ENCODE measurements at regions not wholly inside any gene's neighbourhood (a gene's known extent, or its start where the extent isn't known, plus 50 kb on each side); places are given as distances from the start of the nearest gene placed in this dataset.
"Not testable (repeated sequence)": the region's sequence is repeated elsewhere in the genome, so short reads cannot be mapped to it uniquely, and the experiment has no call there.

DNA sequence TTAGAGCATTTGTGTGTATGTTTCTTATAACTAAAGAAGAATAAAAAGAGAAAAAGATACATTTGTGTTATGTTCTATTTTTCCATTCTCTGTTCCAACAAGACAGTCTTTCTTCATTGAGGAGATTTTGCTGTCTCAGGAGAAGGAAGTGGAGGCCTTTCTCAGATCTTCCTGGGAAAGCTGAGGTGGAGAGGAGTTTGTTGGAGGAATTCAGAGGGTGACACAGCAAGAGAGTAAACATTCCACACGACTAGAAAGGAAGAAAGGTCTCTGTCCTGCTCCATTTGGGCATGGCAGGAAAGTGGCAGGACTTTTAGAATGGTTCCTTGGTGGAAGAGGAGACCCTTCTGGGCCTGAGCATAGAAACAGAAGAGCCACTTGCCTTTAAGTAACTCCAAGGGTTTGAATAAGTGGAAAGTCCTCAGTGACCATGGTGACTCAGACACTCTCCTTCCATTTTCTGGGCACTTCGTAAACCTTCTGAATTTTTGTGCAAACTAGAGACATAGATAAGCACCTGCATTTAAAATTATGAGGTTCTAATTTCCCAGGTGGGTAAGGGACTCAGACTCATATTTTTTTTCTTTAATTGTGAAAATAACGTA lies 52.3 kb upstream of the COL5A2 start:
- no peak for DNase-seq (ENCODE audit: extremely low read depth in 1 of 2, low read depth in 1 of 2)

DNA sequence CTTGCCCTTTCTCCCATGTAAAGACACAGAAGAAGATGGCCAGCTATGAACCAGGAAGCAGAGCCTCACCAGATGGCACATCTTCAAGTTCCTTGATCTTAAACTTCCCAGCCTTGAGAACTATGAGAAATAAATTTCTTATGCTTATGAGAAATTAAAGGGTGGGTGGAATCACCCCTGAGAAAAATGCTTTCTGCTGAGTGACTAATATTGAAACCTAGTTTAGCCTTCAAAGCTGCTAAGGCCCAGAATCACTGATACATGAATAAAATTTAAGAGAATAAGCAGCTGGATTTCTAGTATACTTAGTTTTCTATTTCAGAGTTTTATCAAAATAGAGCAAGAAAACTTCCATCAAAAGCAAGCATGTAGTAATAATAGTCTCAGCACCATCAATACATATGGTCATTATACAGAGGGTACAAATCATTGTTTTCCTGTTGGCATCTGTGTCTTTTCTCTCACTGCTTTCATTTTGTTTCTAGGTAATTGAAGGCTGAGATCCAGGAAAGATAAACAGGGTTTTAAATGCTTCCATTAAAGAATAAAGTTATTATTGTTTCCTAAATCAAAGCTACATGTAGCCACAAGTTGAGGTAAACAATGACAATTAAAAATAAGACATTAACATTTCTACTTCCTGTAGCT lies 53.3 kb upstream of the COL5A2 start:
- DNase-seq (ENCODE audit: extremely low read depth in 1 of 2, low read depth in 1 of 2), result no peak

DNA sequence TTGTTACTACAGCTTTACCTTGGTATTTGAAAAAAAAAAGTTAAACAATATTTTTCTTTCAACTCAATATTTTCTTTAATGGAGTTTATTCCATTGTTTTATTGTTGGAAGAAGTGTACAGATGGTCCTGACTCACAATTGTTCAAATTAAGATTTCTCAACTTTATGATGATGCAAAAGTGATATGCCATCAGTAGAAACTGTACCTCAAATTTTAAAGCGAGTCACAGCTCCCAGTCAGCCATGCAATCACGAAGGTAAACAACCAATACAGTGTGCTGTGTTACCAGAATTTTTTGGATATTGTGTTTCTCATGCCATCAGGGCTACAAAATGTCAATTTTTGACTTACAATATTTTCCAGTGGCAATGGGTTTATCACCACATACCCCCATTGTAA lies 54.0 kb upstream of the COL5A2 start:
- no peak for DNase-seq (ENCODE audit: extremely low read depth in 1 of 2, low read depth in 1 of 2)

DNA sequence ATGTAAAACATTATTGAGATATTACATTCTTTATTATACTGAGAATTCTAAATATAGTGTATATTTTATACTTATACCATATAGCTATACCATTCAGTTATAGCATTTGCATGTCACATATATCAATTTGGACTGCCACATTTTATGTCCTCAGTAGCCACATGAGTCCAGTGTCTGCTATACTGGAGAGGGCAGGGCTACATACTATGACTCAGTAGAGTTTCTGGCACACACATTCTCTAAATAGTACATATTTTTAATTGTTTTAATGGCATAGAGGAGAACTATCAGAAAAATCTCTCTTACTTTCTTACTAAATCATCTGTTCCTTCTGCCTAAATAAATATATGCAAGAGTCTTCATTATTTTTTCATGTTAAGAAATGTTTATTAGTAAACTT lies 55.4 kb upstream of the COL5A2 start:
- no peak for DNase-seq (ENCODE audit: extremely low read depth in 1 of 2, low read depth in 1 of 2)

DNA sequence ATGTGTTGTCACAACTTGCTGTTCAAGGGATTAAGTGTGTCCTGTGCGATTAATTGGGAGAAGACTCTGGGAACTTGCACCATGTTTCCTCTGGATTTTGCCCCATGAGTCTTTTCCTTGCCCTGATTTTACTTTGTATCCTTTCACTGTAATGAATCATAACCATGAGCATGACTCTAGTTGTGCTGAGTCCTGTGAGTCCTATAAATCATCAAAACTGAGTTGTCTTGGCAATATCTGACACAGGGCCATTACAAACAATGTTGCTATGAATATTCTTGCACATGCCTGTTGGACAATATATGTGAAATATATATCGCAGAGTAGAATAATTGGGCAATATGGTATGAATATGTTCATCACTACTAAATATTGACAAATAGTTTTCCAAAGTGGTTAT lies 56.5 kb upstream of the COL5A2 start:
- no peak for DNase-seq (ENCODE audit: extremely low read depth in 1 of 2, low read depth in 1 of 2)

DNA sequence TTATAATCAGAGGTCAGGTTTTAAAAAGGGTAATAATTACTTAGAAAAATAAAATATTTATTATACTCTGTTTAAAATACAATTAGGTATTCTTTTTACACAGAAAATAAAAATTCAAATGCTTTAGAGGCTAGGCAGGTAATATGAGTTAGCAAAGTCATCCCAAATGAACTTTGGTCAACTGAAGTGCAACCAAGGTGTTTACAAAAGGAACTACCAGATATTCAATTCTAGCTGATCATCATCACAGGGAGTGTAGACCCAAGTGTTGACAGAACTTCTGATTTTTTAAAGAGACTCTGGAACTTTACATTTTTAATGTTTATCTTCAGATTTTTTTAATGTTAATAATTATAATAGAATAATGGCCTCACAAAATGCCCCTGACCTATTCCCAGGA lies 59.3 kb upstream of the COL5A2 start:
- no peak for DNase-seq (ENCODE audit: extremely low read depth in 1 of 2, low read depth in 1 of 2)

DNA sequence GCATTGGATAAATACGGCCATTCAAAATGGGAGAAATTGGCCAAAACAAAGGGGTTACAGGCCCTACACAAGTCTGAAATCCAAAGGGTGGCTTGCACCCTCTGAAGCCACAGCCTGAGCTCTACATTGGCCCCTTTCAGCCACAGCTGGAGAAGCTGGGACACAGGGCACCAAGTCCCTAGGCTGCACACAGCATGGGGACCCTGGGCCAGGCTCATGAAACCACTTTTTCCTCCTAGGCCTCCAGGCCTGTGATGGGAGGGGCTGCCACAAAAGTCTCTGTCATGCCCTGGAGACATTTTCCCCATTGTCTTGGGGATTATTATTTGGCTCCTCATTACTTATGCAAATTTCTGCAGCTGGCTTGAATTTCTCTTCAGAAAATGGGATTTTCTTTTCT lies 64.3 kb upstream of the COL5A2 start:
- not testable (repeated sequence) for DNase-seq (ENCODE audit: extremely low read depth in 1 of 2, low read depth in 1 of 2)

DNA sequence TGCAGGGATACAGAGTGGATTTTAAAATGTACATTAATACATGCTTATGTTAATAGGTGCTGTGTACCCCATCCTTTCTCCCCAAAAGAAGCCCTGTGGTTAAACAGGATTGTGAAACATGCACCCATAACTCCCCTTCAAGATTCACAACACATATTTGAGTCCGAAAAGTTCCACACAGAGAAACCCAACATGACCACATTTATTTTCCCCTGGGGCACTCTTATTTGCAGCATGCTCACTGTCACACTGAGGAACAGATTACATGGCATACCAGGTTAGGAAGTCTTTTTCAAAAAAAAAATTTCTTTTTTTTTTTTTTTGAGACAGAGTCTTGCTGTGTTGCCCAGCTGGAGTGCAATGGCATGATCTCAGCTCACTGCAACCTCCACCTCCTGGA lies 67.7 kb upstream of the COL5A2 start:
- no peak for DNase-seq (ENCODE audit: extremely low read depth in 1 of 2, low read depth in 1 of 2)

DNA sequence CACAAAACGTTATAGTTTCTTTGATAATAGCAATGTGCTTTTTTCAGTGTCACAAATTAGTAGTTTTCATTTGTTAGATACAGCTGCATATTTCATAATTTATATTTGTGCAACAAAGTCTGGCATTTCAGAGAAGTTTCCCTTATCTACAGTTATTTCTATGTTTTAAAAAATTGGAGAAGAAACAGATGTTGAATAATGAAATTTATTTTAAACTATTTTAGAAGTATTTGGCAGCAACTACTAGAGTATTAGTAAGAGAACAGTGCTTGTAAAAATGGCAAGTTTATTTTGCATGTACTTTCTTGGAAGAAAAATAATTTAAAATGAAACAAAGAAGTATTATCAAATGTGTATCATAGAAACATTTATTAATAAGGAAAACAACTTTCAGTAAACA lies 68.6 kb upstream of the COL5A2 start:
- DNase-seq (ENCODE audit: extremely low read depth in 1 of 2, low read depth in 1 of 2), result no peak

DNA sequence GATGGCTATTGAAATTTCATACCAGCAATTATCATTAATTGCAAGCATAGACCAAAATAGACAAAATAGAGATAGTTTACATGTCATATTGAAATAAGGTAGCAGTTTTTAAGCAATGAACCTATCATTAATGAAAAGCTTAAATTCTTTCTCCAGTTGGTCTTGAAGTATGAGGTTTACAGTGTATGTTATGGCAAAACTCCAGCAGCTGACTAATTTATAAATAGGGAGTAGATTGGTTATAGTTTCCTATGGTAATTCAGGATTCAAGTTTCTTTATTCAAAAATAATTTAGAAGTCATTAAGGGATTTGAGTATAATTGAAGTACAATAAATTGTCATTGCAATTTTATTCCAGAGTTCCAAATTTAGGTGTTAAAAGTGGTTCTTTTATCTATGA lies 69.6 kb upstream of the COL5A2 start:
- no peak for DNase-seq (ENCODE audit: extremely low read depth in 1 of 2, low read depth in 1 of 2)

DNA sequence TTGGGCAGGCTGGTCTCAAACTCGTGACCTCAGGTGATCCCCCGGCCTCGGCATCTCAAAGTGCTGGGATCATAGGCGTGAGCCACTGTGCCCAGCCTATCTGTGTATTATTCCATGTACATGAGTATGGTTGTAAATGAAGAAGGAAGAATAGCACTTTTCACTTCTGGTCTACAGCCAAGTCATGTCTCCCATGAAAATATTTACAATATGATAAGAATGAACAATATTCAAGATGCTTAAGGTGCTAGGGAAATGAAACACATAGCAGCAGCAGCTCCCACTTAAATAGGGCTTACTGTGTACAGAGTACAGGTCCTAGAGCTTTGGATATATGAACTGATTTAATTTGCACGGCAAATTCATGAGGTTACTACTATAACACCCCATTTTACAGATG lies 70.3 kb upstream of the COL5A2 start:
- DNase-seq (ENCODE audit: extremely low read depth in 1 of 2, low read depth in 1 of 2), result no peak

DNA sequence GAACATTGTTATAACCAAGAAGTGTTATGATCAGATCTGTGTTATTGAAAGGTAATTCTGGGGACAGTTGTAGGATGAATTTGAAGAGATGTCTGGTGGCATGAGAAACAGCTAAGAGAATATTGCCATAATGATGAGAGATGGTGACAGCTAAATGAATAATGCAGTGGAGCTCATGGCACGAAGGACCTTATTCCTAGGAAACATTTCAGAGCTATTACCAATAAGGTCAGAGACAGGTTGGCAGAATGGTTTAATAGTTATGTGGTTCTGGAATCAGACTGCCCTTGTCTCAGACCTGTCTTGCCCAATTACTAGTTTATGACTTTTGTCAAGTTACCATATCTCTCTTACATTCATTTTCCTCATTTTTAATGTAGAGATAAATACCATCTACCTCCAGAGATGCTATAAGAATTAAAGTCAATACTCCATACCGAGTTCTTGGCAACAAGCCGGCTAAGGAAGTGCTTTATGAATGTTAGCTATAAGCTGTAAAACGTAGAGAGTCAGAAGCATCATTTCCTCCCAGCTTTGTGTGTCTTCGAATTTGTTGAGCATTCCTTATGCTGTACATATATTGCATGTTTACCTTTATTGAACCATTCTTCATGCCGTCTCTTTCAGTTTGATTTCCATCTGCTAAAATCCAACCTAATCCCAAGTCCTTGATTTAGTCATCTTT lies 73.6 kb upstream of the COL5A2 start:
- DNase-seq (ENCODE audit: extremely low read depth in 1 of 2, low read depth in 1 of 2), result no peak

DNA sequence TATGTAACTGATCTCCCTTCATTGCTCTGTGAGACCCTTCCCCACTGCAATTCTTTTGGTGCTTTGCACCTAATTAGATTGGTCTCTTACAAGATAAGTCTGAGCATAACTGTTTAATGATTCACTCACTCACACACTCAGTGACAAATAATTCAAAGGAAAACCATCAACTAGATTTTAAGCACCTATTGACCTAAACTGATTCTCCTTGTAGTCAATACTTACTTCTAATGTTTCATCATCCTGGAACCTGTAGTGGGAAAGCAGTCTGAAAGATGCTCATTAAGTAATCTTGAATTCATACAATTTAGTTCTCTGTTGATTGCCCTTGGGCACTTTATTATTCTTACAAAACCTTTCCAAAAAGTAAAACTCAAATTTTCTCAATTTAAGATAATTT lies 74.3 kb upstream of the COL5A2 start:
- no peak for DNase-seq (ENCODE audit: extremely low read depth in 1 of 2, low read depth in 1 of 2)

DNA sequence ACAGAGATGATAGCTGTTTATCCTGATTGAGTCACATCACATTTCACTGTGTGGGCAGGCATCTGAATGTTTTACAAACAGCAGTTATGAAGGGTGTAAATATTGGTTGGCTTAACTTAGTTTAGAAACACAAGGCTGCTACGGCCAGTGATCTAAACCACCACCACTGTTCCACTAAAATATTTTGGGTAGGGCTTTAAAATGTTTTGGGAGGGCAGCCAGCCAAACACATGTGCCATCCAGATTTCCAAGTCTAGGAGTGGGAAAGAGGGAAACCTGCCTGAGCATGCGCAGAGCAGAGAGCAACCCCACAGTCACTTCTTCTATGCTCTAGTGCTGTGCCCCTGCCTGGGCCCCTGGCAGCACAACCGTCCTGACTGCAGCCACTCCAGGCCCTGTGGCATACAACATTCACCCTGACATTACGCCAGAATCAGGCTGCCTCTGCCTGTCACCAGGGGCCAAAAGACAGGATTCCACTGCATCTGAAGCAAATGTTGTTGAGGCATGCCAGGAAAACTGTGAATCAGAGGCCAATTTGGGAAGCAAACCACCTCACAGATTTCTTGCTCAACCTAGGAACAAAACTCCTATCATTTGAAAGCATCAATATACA lies 74.8 kb upstream of the COL5A2 start:
- DNase-seq (ENCODE audit: extremely low read depth in 1 of 2, low read depth in 1 of 2), result no peak

DNA sequence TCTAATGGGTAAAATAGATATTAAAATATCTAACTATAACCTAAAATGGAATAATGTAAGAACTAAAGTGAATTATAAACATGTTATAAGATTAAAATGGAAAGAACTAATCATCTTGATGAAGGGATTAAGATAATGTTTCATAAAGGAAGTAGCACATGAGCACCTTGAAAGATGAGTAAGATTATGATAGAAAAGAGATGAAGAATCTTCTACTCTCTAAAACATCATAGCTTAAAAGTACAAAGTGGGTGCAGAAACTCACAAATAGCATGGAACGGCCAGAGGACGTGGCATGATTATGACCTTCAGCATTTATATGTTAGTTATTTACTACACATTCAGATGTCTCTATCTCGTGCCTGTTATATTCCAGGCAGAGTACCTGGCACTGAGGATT lies 76.2 kb upstream of the COL5A2 start:
- no peak for DNase-seq (ENCODE audit: extremely low read depth in 1 of 2, low read depth in 1 of 2)

DNA sequence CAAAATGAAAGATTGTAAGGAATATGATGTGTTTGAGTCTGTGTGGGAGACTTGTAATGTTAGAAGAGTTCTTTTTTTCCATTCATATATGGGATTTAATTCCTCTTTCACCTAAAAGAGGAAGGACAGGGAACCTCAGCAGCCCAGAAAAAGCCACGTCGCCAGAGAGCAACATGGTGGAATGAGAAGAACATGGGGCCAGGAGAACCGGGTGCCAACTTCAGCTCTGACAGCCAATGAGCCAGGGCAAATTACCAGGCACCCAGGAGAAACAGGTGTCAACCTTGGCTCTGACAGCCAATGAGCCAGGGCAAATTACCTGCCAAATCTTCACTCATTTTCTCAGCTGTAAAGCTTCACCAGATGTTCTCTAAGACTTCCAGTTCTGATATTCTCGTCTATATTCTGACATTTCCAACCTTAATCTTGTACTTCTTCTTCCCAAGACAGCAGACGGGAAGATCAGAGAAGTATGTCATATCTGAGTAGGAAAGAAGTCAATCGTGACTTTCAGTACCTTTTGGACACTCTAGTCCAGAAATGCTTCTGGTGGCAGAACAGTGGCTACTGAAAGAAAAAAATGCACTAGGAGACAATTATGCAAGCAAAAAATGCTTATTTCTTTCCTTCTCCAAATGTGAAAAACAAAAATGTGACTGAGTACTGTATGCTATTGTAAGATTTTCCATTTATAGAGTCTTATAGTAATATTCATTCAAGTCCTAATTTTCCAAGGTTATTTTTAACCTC lies 79.2 kb upstream of the COL5A2 start:
- no peak for DNase-seq (ENCODE audit: extremely low read depth in 1 of 2, low read depth in 1 of 2)

DNA sequence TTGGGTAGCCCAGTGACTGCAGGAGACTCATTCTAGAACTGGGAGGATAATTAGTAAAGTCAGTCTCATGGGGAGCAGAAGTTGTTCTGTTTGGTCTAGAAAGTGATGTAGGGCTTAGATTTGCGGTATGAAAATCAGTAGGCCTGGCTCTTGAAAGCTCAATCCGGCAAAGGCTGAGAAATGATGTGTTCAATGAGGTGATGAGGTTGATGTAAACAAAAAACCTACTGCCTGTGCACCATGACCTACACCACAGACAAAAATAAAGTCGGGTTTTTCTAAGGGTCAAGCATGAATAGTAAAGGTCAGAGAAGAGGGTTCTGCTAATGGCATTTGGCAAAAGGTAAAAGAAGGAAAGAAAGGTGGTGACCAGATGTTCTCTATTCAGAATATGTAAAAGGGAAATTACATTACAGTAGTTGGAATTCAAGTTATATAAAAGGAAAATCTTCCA lies 80.8 kb upstream of the COL5A2 start:
- DNase-seq (ENCODE audit: extremely low read depth in 1 of 2, low read depth in 1 of 2), result no peak

DNA sequence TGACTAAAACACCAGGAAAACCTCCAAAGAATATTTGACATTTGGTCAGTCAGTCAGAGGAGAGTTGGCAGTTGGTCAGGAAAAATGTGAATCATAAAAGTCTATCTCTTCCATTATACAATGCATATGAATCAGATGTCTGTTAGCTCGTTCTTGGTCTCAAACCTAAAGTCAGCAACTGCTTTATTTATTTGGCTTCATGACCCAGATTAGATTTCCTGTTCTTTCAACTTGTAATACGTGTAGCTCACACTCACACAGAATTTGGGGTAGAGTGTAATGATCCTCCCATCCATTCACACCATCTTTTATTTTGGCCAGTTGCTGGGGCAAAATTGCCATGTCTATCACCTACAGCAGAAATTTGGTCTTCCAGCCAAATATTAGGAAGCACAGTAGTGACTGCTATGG lies 81.9 kb upstream of the COL5A2 start:
- no peak for DNase-seq (ENCODE audit: extremely low read depth in 1 of 2, low read depth in 1 of 2)

DNA sequence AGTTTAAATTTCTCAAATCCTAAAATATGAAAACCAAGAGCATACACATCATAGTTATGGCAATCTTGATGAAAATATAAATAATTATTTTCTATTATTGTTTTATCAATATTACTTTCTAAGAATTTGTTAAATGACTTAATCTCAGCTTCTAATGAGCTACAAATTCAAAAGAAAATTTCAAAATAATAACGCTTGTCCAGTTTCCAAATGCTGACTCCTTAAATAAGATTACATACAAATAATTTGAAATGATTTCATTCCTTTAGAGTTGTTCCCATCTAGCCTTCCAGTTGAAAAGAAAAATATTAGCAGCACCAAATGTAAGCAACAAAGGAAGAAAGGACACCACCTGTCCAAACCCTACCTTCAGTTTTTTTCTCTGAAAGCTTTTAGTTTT lies 82.4 kb upstream of the COL5A2 start:
- DNase-seq (ENCODE audit: extremely low read depth in 1 of 2, low read depth in 1 of 2), result no peak

DNA sequence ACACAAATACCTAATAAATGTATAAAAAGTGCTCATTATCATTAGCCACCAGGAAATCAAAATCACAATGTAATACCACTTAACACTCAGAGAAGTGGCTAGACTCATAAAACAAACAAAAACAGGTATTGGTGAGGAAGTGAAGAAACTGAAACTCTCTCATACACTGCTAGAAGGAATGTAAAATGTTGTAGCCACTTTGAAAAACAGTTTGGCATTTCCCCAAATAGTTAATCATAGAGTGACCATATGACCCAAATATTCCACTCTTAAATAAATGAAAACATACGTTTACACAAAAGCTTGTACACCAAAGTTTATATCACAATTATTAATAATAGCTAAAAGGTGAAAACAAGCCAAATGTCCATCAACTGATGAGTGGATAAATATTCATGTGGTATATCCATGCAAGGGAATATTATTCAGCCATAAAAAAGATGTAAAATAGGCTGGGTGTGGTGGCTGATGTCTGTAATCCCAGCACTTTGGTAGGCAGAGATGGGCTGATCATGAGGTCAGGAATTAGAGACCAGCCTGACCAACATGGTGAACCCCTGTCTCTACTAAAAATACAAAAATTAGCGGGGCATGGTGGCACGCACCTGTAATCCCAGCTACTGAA lies 86.2 kb upstream of the COL5A2 start:
- no peak for DNase-seq (ENCODE audit: extremely low read depth in 1 of 2, low read depth in 1 of 2)

DNA sequence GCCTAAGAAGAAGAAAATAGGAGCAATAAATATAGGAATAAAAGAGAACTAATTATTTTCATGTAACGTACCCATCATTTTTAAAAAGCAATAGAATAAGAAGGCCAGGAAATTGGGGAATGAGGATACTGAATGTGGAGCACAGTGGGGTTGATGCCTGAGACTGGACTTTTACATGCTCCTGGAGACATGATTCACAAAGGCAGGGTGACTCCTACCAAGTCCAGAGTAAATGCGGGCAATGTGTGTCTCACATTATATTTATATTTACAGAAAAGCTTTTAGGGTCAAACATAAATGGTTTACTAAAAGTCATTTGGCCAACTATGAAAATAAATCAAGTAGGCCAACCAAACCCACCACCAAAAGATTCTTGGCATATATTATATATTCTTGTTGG lies 87.9 kb upstream of the COL5A2 start:
- no peak for DNase-seq (ENCODE audit: extremely low read depth in 1 of 2, low read depth in 1 of 2)
